Fibroblast of the aortic adventitia (primary cell): ENCODE measurements at regions not wholly inside any gene's neighbourhood (a gene's known extent, or its start where the extent isn't known, plus 50 kb on each side); places are given as distances from the start of the nearest gene placed in this dataset.

ENCODE experiments used
- DNase-seq: peaks from one replicate; pipeline ENCODE4 v3.0.0-alpha.2; 2010; ENCODE audit warnings: low read depth
- H3K4me3 ChIP-seq: 2 replicates; pipeline ENCODE4 v1.5.1; 2011; ENCODE audit warnings: low read depth, mild to moderate bottlenecking, control low read depth, low read length, moderate library complexity
- CTCF ChIP-seq: IDR thresholded peaks from 2 replicates; pipeline ENCODE4 v1.5.1; 2011; ENCODE audit warnings: mild to moderate bottlenecking, low read length, control low read depth, inconsistent platforms; ENCODE audit not compliant: insufficient read depth

GRCh38 chr16:8519179-8519578, 71.1 kb downstream of the TMEM114 start:
- H3K4me3 ChIP-seq: no peak overlapping the region
- DNase-seq: no peak
- no peak for TF ChIP-seq CTCF

GRCh38 chr16:8517280-8517679, 73.0 kb downstream of the TMEM114 start:
- no peak for TF ChIP-seq CTCF
- H3K4me3 ChIP-seq: no peak overlapping the region
- no peak for DNase-seq

GRCh38 chr16:8516471-8516870, 73.8 kb downstream of the TMEM114 start:
- no peak overlapping the region for H3K4me3 ChIP-seq
- DNase-seq: no peak
- no peak for TF ChIP-seq CTCF

GRCh38 chr16:8512941-8513624, 77.2 kb downstream of the TMEM114 start:
- DNase-seq: no peak
- no peak overlapping the region for H3K4me3 ChIP-seq
- no peak for TF ChIP-seq CTCF

- TF ChIP-seq CTCF: no peak
- DNase-seq: no peak
- H3K4me3 ChIP-seq: no peak overlapping the region
Measured at GRCh38 chr16:8511464-8511863, 78.8 kb downstream of the TMEM114 start.

GRCh38 chr16:8510160-8510559, 80.2 kb downstream of the TMEM114 start:
- no peak for DNase-seq
- no peak overlapping the region for H3K4me3 ChIP-seq
- TF ChIP-seq CTCF: no peak
